ENCODE measurements at regions not wholly inside any gene's neighbourhood (a gene's known extent, or its start where the extent isn't known, plus 50 kb on each side); places are given as distances from the start of the nearest gene placed in this dataset.

- TF ChIP-seq POLR2A (IDR thresholded peaks at IDR 0.05) (no peak), CTCF (IDR thresholded peaks at IDR 0.05) (no peak)
- no peak for DNase-seq
- no peak overlapping the region for H3K27ac ChIP-seq
- no peaks in the 10 kb centered on the region for H3K4me1 ChIP-seq
- no peaks in the 10 kb centered on the region for H3K27me3 ChIP-seq
- 74 to 82% methylated on average over 6 of the region's 6 CpGs for WGBS, 2 donors
- intact Hi-C loops (cut with DNase I): no loop called here
- no peaks in the 10 kb centered on the region for H3K9me3 ChIP-seq
- H3K36me3 ChIP-seq: no peaks in the 10 kb centered on the region
- H3K4me3 ChIP-seq (replicated peaks in 1 of 3): no peak overlapping the region
These were observed 182.4 kb downstream of the IRX1 start for GRCh38 chr5:3778000-3778550.

GRCh38 chr5:3778945-3779344, 183.3 kb downstream of the IRX1 start:
- Histone ChIP-seq H3K27ac (no peak overlapping the region), H3K4me3 (replicated peaks in 1 of 3) (no peak overlapping the region), H3K9me3 (no peaks in the 10 kb centered on the region), H3K36me3 (no peaks in the 10 kb centered on the region), H3K4me1 (no peaks in the 10 kb centered on the region), H3K27me3 (no peaks in the 10 kb centered on the region)
- no peak for DNase-seq
- intact Hi-C loops (cut with DNase I): no loop called here
- 93 to 95% methylated on average over 2 of the region's 2 CpGs for WGBS, 2 donors
- TF ChIP-seq CTCF (IDR thresholded peaks at IDR 0.05): no peak
- TF ChIP-seq POLR2A (IDR thresholded peaks at IDR 0.05): no peak

- DNase-seq: no peak
- H3K27me3 ChIP-seq: no peaks in the 10 kb centered on the region
- H3K4me1 ChIP-seq: no peaks in the 10 kb centered on the region
- H3K4me3 ChIP-seq (replicated peaks in 1 of 3): no peak overlapping the region
- H3K36me3 ChIP-seq: no peaks in the 10 kb centered on the region
- TF ChIP-seq CTCF (IDR thresholded peaks at IDR 0.05) (no peak), POLR2A (IDR thresholded peaks at IDR 0.05) (no peak)
- H3K27ac ChIP-seq: no peak overlapping the region
- H3K9me3 ChIP-seq: no peaks in the 10 kb centered on the region
- intact Hi-C loops (cut with DNase I): no loop called here
- WGBS, 2 donors: 80 to 84% methylated on average over 7 of the region's 7 CpGs
These were observed 184.6 kb downstream of the IRX1 start for GRCh38 chr5:3780278-3780677.

- Histone ChIP-seq H3K27me3 (no peaks in the 10 kb centered on the region), H3K4me3 (replicated peaks in 1 of 3) (no peak overlapping the region), H3K36me3 (no peaks in the 10 kb centered on the region), H3K27ac (no peak overlapping the region), H3K4me1 (no peaks in the 10 kb centered on the region), H3K9me3 (no peaks in the 10 kb centered on the region)
- no peak for DNase-seq
- intact Hi-C loops (cut with DNase I): no loop called here
- TF ChIP-seq CTCF (IDR thresholded peaks at IDR 0.05) (no peak), POLR2A (IDR thresholded peaks at IDR 0.05) (no peak)
- WGBS, 2 donors: 86 to 92% methylated on average over 11 of the region's 11 CpGs
These were observed 185.3 kb downstream of the IRX1 start for GRCh38 chr5:3780907-3781306.

- Histone ChIP-seq H3K9me3 (no peaks in the 10 kb centered on the region), H3K27ac (no peak overlapping the region), H3K4me1 (no peaks in the 10 kb centered on the region), H3K36me3 (no peaks in the 10 kb centered on the region), H3K4me3 (replicated peaks in 1 of 3) (no peak overlapping the region), H3K27me3 (no peaks in the 10 kb centered on the region)
- intact Hi-C loops (cut with DNase I): no loop called here
- no peak for DNase-seq
- TF ChIP-seq POLR2A (IDR thresholded peaks at IDR 0.05) (no peak), CTCF (IDR thresholded peaks at IDR 0.05) (no peak)
- WGBS, 2 donors: 81 to 88% methylated on average over 2 of the region's 2 CpGs
These were observed 189.2 kb downstream of the IRX1 start for GRCh38 chr5:3784854-3785253.

Data from thyroid gland (tissue), 4 donors.